ENCODE measurements at regions not wholly inside any gene's neighbourhood (a gene's known extent, or its start where the extent isn't known, plus 50 kb on each side); places are given as distances from the start of the nearest gene placed in this dataset.

DNA sequence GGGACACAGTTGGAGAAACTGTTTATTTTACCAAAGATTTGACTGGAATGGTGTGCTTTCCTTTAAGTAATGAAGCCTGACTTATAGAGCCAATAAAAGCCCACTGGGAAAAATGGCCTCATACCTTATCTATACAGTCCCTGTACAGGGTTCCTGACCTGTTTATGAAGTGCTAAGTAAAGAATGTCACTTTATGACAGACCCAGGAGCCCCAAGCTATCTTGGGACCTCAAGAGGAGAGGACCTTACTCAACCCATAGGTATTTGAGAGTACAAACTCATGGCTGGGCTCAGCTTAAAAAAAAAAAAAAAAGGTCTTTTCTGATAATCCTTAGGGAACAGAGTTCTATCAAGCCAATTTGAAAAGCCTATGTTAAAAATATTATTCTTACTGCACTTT is 1389.3 kb downstream of the RAPGEF2 start:
- H3K9me3 ChIP-seq = no peaks in the 10 kb centered on the region
- intact Hi-C loops (cut with DNase I) = no loop called here
- no peaks in the 10 kb centered on the region for H3K36me3 ChIP-seq
- no peak for DNase-seq (ENCODE audit: extremely low spot score)
- TF ChIP-seq, protein P1, sequence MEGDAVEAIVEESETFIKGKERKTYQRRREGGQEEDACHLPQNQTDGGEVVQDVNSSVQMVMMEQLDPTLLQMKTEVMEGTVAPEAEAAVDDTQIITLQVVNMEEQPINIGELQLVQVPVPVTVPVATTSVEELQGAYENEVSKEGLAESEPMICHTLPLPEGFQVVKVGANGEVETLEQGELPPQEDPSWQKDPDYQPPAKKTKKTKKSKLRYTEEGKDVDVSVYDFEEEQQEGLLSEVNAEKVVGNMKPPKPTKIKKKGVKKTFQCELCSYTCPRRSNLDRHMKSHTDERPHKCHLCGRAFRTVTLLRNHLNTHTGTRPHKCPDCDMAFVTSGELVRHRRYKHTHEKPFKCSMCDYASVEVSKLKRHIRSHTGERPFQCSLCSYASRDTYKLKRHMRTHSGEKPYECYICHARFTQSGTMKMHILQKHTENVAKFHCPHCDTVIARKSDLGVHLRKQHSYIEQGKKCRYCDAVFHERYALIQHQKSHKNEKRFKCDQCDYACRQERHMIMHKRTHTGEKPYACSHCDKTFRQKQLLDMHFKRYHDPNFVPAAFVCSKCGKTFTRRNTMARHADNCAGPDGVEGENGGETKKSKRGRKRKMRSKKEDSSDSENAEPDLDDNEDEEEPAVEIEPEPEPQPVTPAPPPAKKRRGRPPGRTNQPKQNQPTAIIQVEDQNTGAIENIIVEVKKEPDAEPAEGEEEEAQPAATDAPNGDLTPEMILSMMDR (IDR thresholded peaks at IDR 0.05) = no peak
- TF ChIP-seq POLR2AphosphoS5 (IDR thresholded peaks at IDR 0.05) (no peak), EP300 (IDR thresholded peaks at IDR 0.05) (no peak), POLR2A (IDR thresholded peaks at IDR 0.05; ENCODE audit: low read depth) (no peak)
- H3K27me3 ChIP-seq = no peaks in the 10 kb centered on the region
- H3K4me1 ChIP-seq = no peaks in the 10 kb centered on the region
- H3K27ac ChIP-seq (replicated peaks in 1 of 4) = no peak overlapping the region
- no peak overlapping the region for H3K4me3 ChIP-seq

DNA sequence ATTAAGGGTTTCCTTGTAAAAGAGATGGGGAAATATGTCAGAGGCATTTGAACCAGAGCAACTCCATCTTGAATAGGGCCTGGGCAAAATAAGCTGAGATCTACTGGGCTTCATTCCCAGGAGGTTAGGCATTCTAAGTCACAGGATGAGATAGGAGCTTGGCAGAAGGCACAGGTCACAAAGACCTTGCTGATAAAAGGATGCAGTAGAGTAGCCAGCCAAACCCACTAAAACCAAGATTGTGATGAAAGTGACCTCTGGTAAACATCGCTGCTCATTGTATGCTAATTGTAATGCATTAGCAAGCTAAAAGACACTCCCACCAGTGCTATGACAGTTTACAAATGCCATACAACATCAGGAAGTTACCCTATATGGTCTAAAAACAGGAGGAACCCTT is 1390.3 kb downstream of the RAPGEF2 start:
- WGBS = 89% methylated on average over 1 of the region's 1 CpG

DNA sequence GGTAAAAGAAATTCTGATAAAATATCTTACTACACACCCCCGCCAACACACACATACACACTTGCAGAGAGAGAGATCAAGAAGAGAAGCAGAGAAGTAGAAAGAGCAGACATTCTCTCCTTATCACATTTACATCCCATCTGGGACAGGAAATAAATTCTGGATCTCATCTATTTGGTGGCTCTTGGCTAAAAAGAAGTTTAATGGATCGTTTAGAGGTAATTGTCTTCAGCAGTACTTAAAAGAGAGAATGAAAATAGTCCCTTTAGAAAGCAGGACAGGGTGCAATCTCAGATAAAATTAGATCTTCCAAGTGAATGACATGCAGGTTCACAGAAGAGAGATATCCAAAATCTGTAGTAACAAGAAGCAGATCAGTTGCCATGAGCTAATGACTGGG is 1392.5 kb downstream of the RAPGEF2 start:
- WGBS = 77% methylated on average over 2 of the region's 2 CpGs
- no peaks in the 10 kb centered on the region for H3K36me3 ChIP-seq
- TF ChIP-seq POLR2A (IDR thresholded peaks at IDR 0.05; ENCODE audit: low read depth) = no peak
- TF ChIP-seq, protein P1 (IDR thresholded peaks at IDR 0.05) = no peak
- TF ChIP-seq EP300 (IDR thresholded peaks at IDR 0.05) = no peak
- TF ChIP-seq POLR2AphosphoS5 (IDR thresholded peaks at IDR 0.05) = no peak
- H3K4me3 ChIP-seq = no peak overlapping the region
- no peak overlapping the region for H3K27ac ChIP-seq (replicated peaks in 1 of 4)
- H3K4me1 ChIP-seq = no peaks in the 10 kb centered on the region
- intact Hi-C loops (cut with DNase I) = no loop called here
- no peak for DNase-seq (ENCODE audit: extremely low spot score)
- H3K9me3 ChIP-seq = no peaks in the 10 kb centered on the region
- no peaks in the 10 kb centered on the region for H3K27me3 ChIP-seq

More for the DNA sequence above, 1390.3 kb downstream of the RAPGEF2 start:
- no peak for DNase-seq (ENCODE audit: extremely low spot score)
- no peak overlapping the region for H3K4me3 ChIP-seq
- TF ChIP-seq, protein P1 (IDR thresholded peaks at IDR 0.05) = no peak
- no peak for TF ChIP-seq POLR2AphosphoS5 (IDR thresholded peaks at IDR 0.05)
- no peak for TF ChIP-seq POLR2A (IDR thresholded peaks at IDR 0.05; ENCODE audit: low read depth)
- TF ChIP-seq EP300 (IDR thresholded peaks at IDR 0.05) = no peak
- no peaks in the 10 kb centered on the region for H3K4me1 ChIP-seq
- no peak overlapping the region for H3K27ac ChIP-seq (replicated peaks in 1 of 4)
- intact Hi-C loops (cut with DNase I) = no loop called here
- no peaks in the 10 kb centered on the region for H3K9me3 ChIP-seq
- H3K36me3 ChIP-seq = no peaks in the 10 kb centered on the region
- no peaks in the 10 kb centered on the region for H3K27me3 ChIP-seq

DNA sequence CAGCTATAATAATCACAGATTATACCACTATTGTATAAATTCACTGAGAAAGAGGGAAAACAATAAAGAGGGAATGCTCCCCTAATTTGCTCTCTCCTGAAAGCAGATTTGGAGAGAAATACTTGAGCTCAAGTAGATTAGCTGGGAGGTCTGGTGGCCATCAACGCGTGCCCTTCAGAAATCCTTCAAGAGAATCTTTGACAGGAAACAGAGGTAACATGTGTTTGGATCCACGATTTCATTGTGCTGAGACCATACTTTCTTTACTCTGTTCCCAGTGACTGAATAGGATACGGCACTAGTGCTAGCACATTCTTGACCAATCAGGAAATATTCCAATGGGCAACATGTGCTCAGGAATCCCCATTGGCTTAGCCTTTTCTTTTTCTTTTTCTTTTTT is 1395.3 kb downstream of the RAPGEF2 start:
- Histone ChIP-seq H3K27ac (replicated peaks in 1 of 4) (no peak overlapping the region), H3K4me1 (no peaks in the 10 kb centered on the region), H3K4me3 (no peak overlapping the region), H3K36me3 (no peaks in the 10 kb centered on the region), H3K9me3 (no peaks in the 10 kb centered on the region), H3K27me3 (no peaks in the 10 kb centered on the region)
- TF ChIP-seq POLR2AphosphoS5 (IDR thresholded peaks at IDR 0.05) (no peak), EP300 (IDR thresholded peaks at IDR 0.05) (no peak), POLR2A (IDR thresholded peaks at IDR 0.05; ENCODE audit: low read depth) (no peak)
- no peak for DNase-seq (ENCODE audit: extremely low spot score)
- intact Hi-C loops (cut with DNase I) = no loop called here
- 79% methylated on average over 4 of the region's 4 CpGs for WGBS

DNA sequence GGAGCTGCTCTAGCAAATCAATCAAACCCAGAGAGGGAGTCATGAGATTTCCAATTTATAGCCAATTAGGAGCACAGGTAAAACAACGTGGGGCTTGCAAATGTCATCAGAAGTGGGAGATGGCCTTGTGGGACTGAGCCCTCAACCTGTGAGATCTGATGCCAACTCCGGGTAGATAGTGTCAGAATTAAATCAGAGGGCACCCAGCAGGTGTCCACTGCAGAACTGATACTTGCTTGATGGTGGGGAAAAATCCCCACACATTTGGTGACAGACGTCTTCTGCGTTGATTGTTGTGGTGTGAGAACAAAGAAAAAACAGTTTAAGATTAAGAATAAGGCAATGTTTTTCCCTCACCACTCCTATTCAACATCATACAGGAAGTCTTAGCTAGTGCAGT is 1402.8 kb downstream of the RAPGEF2 start:
- Histone ChIP-seq H3K27me3 (no peaks in the 10 kb centered on the region), H3K27ac (replicated peaks in 1 of 4) (no peak overlapping the region), H3K4me1 (no peaks in the 10 kb centered on the region), H3K4me3 (no peak overlapping the region), H3K36me3 (no peaks in the 10 kb centered on the region), H3K9me3 (no peaks in the 10 kb centered on the region)
- intact Hi-C loops (cut with DNase I) = no loop called here
- 73% methylated on average over 4 of the region's 4 CpGs for WGBS
- TF ChIP-seq POLR2AphosphoS5 (IDR thresholded peaks at IDR 0.05) (no peak), EP300 (IDR thresholded peaks at IDR 0.05) (no peak), POLR2A (IDR thresholded peaks at IDR 0.05; ENCODE audit: low read depth) (no peak)
- TF ChIP-seq, protein P1 (IDR thresholded peaks at IDR 0.05) = no peak
- DNase-seq (ENCODE audit: extremely low spot score) = no peak

Measured in esophagus muscularis mucosa (tissue), 4 donors.